Body of pancreas (tissue), 4 donors: ENCODE measurements at regions not wholly inside any gene's neighbourhood (a gene's known extent, or its start where the extent isn't known, plus 50 kb on each side); places are given as distances from the start of the nearest gene placed in this dataset.
"Not testable (repeated sequence)": the region's sequence is repeated elsewhere in the genome, so short reads cannot be mapped to it uniquely, and the experiment has no call there.

Source experiments
- CTCF ChIP-seq, 7 experiments: fragments of 450-650 bp in 4 of 7; fragments of 200-600 bp in 3 of 7; sonication (generic) in 3 of 7; IDR thresholded peaks; one replicate each; pipeline ENCODE4 v1.5.1; 2016 to 2019; ENCODE audit warnings: antibody characterized with exemption in 7 of 7
- POLR2A ChIP-seq, 3 donors: fragments of 450-650 bp; IDR thresholded peaks; one replicate each; pipeline ENCODE4 v1.6.1; 2016; ENCODE audit warnings: antibody characterized with exemption in 3 of 3, mild to moderate bottlenecking in 2 of 3

- not testable (repeated sequence) for TF ChIP-seq CTCF, POLR2A (IDR thresholded peaks at IDR 0.05)
Observed at GRCh38 chr6:57860481-57861315, 543.3 kb downstream of the PRIM2 start.
